ENCODE measurements at regions not wholly inside any gene's neighbourhood (a gene's known extent, or its start where the extent isn't known, plus 50 kb on each side); places are given as distances from the start of the nearest gene placed in this dataset.
A peak's percentile ranks its signal among the peaks of the same experiment; 100 is the strongest.

DNA sequence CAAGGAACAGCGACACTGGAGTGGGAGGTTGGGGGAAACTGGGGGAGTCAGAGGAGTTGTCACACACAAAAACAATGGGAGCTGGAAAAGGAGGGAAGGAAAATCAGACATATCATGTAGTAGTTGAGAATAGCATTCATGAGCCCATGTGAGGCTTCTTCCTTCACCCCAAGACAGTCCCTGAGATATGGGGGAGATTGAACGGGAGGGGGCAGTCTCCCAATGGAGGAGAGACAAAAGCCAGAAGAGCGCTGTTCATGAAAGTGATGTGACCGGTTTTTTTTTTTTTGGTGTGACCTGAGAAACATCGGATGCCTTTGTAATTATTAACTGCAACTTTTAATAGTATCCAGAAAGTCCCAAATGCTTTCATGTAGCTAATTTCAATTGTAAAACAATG lies 631.8 kb upstream of the KLF12 start:
- no peak overlapping the region for H3K9ac ChIP-seq (ENCODE audit: insufficient read depth in 1 of 2, low read depth in 2 of 2, low read length in 2 of 2)
- in situ Hi-C loops (cut with MboI): no loop called here
- no peak overlapping the region for H3K4me2 ChIP-seq (ENCODE audit: insufficient read depth, low read length)
- no TSS peak for BruUV-seq (replicated peaks)
- DNase-seq (ENCODE audit: extremely low read depth in 1 of 4, low spot score in 3 of 4) (peak; percentile 5 to 17 (median 8)), FAIRE-seq (no peak), ATAC-seq (peak; percentile 68)
- ChIA-PET POLR2A (interaction anchor here (0.7 kb wide), 1 partner anchor 21 kb away, joined by 3 read pairs; no protein-coding TSS in a partner anchor), CTCF (ENCODE audit: low intra/inter-chr PET ratio) (interaction anchor here (0.7 to 1.2 kb wide), 2 partner anchors 287 to 454 kb away, joined by 3 read pairs; no protein-coding TSS in a partner anchor)
- H3K27me3 ChIP-seq (ENCODE audit: control insufficient read depth in 2 of 2, insufficient read depth in 2 of 2, low read length in 2 of 2): no peaks in the 10 kb centered on the region
- H3K36me3 ChIP-seq (ENCODE audit: control insufficient read depth, insufficient read depth, low read length): no peaks in the 10 kb centered on the region
- no peak overlapping the region for H3K27ac ChIP-seq (ENCODE audit: extremely low read depth, low read depth, low read length)
- H4K20me1 ChIP-seq (replicated peaks; ENCODE audit: control insufficient read depth, insufficient read depth, low read length): no peaks in the 10 kb centered on the region
- H3K4me3 ChIP-seq: no peak overlapping the region
- no peaks in the 10 kb centered on the region for H3K79me2 ChIP-seq (ENCODE audit: control insufficient read depth, insufficient read depth, low read length)
- H3K4me1 ChIP-seq (replicated peaks in 1 of 2; ENCODE audit: control insufficient read depth in 2 of 2, insufficient read depth in 2 of 2, low read length in 2 of 2): no peaks in the 10 kb centered on the region
- H2AFZ ChIP-seq (ENCODE audit: low read depth, low read length): no peak overlapping the region
- intact Hi-C loops (cut with micrococcal nuclease): loop anchor here (1.0 kb wide), 1 partner anchor 453 kb away; no protein-coding TSS in a partner anchor
- TF ChIP-seq DACH1 (IDR thresholded peaks at IDR 0.05; ENCODE audit: partially characterized antibody) (no peak), POLR2A (conservative IDR thresholded peaks at IDR 0.05) (no peak), BDP1 (IDR thresholded peaks at IDR 0.05; ENCODE audit: insufficient read depth, insufficient read length) (no peak), KHSRP (IDR thresholded peaks at IDR 0.05) (no peak), U2AF1 (optimal IDR thresholded peaks at IDR 0.05; ENCODE audit: low read depth, low read length) (no peak), SREBF2 (CRISPR knock-in tag; IDR thresholded peaks at IDR 0.05) (no peak), RAD21 (CRISPR knock-in tag; conservative IDR thresholded peaks at IDR 0.05 in 1 of 2, IDR thresholded peaks at IDR 0.05 in 1 of 2) (peak; percentile 23 to 35; a peak in 2 of 4 replicates), RFX7 (CRISPR knock-in tag; IDR thresholded peaks at IDR 0.05) (no peak), RUNX1 (IDR thresholded peaks at IDR 0.05; ENCODE audit: low read depth) (no peak), TEAD1 (CRISPR knock-in tag; IDR thresholded peaks at IDR 0.05) (no peak), LEF1 (IDR thresholded peaks at IDR 0.05) (no peak), MCM5 (IDR thresholded peaks at IDR 0.05; ENCODE audit: low read depth) (no peak), RBM39 (optimal IDR thresholded peaks at IDR 0.05; ENCODE audit: low read depth, low read length) (no peak)
- TF ChIP-seq, protein P1, sequence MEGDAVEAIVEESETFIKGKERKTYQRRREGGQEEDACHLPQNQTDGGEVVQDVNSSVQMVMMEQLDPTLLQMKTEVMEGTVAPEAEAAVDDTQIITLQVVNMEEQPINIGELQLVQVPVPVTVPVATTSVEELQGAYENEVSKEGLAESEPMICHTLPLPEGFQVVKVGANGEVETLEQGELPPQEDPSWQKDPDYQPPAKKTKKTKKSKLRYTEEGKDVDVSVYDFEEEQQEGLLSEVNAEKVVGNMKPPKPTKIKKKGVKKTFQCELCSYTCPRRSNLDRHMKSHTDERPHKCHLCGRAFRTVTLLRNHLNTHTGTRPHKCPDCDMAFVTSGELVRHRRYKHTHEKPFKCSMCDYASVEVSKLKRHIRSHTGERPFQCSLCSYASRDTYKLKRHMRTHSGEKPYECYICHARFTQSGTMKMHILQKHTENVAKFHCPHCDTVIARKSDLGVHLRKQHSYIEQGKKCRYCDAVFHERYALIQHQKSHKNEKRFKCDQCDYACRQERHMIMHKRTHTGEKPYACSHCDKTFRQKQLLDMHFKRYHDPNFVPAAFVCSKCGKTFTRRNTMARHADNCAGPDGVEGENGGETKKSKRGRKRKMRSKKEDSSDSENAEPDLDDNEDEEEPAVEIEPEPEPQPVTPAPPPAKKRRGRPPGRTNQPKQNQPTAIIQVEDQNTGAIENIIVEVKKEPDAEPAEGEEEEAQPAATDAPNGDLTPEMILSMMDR (IDR thresholded peaks at IDR 0.05 in 2 of 3, conservative IDR thresholded peaks at IDR 0.05 in 1 of 3; ENCODE audit: insufficient read depth in 2 of 3, low read depth in 1 of 3, low read length in 3 of 3): peak; percentile 17 to 43 (median 29); a peak in 3 of 6 replicates
- TF ChIP-seq, protein P2, sequence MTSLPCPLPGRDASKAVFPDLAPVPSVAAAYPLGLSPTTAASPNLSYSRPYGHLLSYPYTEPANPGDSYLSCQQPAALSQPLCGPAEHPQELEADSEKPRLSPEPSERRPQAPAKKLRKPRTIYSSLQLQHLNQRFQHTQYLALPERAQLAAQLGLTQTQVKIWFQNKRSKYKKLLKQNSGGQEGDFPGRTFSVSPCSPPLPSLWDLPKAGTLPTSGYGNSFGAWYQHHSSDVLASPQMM (CRISPR knock-in tag; IDR thresholded peaks at IDR 0.05): no peak
- TF ChIP-seq, protein P3, sequence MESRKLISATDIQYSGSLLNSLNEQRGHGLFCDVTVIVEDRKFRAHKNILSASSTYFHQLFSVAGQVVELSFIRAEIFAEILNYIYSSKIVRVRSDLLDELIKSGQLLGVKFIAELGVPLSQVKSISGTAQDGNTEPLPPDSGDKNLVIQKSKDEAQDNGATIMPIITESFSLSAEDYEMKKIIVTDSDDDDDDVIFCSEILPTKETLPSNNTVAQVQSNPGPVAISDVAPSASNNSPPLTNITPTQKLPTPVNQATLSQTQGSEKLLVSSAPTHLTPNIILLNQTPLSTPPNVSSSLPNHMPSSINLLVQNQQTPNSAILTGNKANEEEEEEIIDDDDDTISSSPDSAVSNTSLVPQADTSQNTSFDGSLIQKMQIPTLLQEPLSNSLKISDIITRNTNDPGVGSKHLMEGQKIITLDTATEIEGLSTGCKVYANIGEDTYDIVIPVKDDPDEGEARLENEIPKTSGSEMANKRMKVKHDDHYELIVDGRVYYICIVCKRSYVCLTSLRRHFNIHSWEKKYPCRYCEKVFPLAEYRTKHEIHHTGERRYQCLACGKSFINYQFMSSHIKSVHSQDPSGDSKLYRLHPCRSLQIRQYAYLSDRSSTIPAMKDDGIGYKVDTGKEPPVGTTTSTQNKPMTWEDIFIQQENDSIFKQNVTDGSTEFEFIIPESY (CRISPR knock-in tag; IDR thresholded peaks at IDR 0.05): no peak
- TF ChIP-seq, protein P4, sequence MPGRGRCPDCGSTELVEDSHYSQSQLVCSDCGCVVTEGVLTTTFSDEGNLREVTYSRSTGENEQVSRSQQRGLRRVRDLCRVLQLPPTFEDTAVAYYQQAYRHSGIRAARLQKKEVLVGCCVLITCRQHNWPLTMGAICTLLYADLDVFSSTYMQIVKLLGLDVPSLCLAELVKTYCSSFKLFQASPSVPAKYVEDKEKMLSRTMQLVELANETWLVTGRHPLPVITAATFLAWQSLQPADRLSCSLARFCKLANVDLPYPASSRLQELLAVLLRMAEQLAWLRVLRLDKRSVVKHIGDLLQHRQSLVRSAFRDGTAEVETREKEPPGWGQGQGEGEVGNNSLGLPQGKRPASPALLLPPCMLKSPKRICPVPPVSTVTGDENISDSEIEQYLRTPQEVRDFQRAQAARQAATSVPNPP (IDR thresholded peaks at IDR 0.05; ENCODE audit: borderline replicate concordance, insufficient read depth, insufficient read length): no peak
- H3K9me1 ChIP-seq (ENCODE audit: control insufficient read depth, insufficient read depth, low read length): no peaks in the 10 kb centered on the region
- whole genome bisulfite sequencing (ENCODE audit: insufficient coverage, low coverage, missing lambda C conversion rate): 0% methylated on average over 5 of the region's 5 CpGs
- no peaks in the 10 kb centered on the region for H3K9me3 ChIP-seq (replicated peaks; ENCODE audit: control insufficient read depth, insufficient read depth, low read depth, low read length)

Data from K562 (cell line).